ENCODE measurements at regions not wholly inside any gene's neighbourhood (a gene's known extent, or its start where the extent isn't known, plus 50 kb on each side); places are given as distances from the start of the nearest gene placed in this dataset.

- no peaks in the 10 kb centered on the region for H3K4me1 Mint-ChIP-seq
- DNase-seq = no peak
- no peaks in the 10 kb centered on the region for H3K36me3 Mint-ChIP-seq
- no peak overlapping the region for H3K27ac Mint-ChIP-seq
- H3K4me3 Mint-ChIP-seq = no peak overlapping the region
- H3K27me3 Mint-ChIP-seq (ENCODE audit: low read depth in 3 of 3) = peaks cover 0 to 4% (median 1%) of the 10 kb centered on the region in 3 donors
- H3K9me3 Mint-ChIP-seq = peaks cover 13 to 38% (median 16%) of the 10 kb centered on the region in 6 donors
Measured at GRCh38 chr4:179981161-179981560, 2262.0 kb upstream of the TENM3 start.

- no peaks in the 10 kb centered on the region for H3K36me3 Mint-ChIP-seq
- H3K9me3 Mint-ChIP-seq = peaks cover 9 to 43% (median 27%) of the 10 kb centered on the region in 6 donors
- no peaks in the 10 kb centered on the region for H3K27me3 Mint-ChIP-seq (ENCODE audit: low read depth in 3 of 3)
- no peak for DNase-seq
- H3K4me3 Mint-ChIP-seq = no peak overlapping the region
- H3K27ac Mint-ChIP-seq = no peak overlapping the region
- no peaks in the 10 kb centered on the region for H3K4me1 Mint-ChIP-seq
Measured at GRCh38 chr4:179989975-179990374, 2253.2 kb upstream of the TENM3 start.

GRCh38 chr4:180009316-180009715 lies 2233.9 kb upstream of the TENM3 start:
- Mint-ChIP-seq H3K9me3 (peaks cover 9 to 35% (median 15%) of the 10 kb centered on the region in 6 donors), H3K4me1 (no peaks in the 10 kb centered on the region), H3K4me3 (no peak overlapping the region), H3K27ac (no peak overlapping the region), H3K27me3 (ENCODE audit: low read depth in 3 of 3) (peaks cover 0 to 3% (median 0%) of the 10 kb centered on the region in 3 donors), H3K36me3 (no peaks in the 10 kb centered on the region)
- no peak for DNase-seq

- Mint-ChIP-seq H3K27me3 (ENCODE audit: low read depth in 3 of 3) (peaks cover 0 to 2% (median 0%) of the 10 kb centered on the region in 3 donors), H3K4me1 (no peaks in the 10 kb centered on the region), H3K36me3 (no peaks in the 10 kb centered on the region), H3K27ac (no peak overlapping the region), H3K4me3 (no peak overlapping the region), H3K9me3 (peaks cover 0 to 21% (median 4%) of the 10 kb centered on the region in 6 donors)
- DNase-seq = no peak
Measured at GRCh38 chr4:180028682-180029081, 2214.5 kb upstream of the TENM3 start.

GRCh38 chr4:180031330-180031729 lies 2211.9 kb upstream of the TENM3 start:
- no peak overlapping the region for H3K27ac Mint-ChIP-seq
- no peaks in the 10 kb centered on the region for H3K27me3 Mint-ChIP-seq (ENCODE audit: low read depth in 3 of 3)
- H3K4me3 Mint-ChIP-seq = no peak overlapping the region
- no peak for DNase-seq
- no peaks in the 10 kb centered on the region for H3K36me3 Mint-ChIP-seq
- no peaks in the 10 kb centered on the region for H3K4me1 Mint-ChIP-seq
- peaks cover 0 to 25% (median 9%) of the 10 kb centered on the region in 6 donors for H3K9me3 Mint-ChIP-seq

- Mint-ChIP-seq H3K36me3 (no peaks in the 10 kb centered on the region), H3K4me1 (no peaks in the 10 kb centered on the region), H3K27ac (no peak overlapping the region), H3K4me3 (no peak overlapping the region), H3K9me3 (peaks cover 0 to 36% (median 15%) of the 10 kb centered on the region in 6 donors), H3K27me3 (ENCODE audit: low read depth in 3 of 3) (no peaks in the 10 kb centered on the region)
- DNase-seq = no peak
Measured at GRCh38 chr4:180041576-180041975, 2201.6 kb upstream of the TENM3 start.

- H3K9me3 Mint-ChIP-seq = peaks cover 3 to 36% (median 13%) of the 10 kb centered on the region in 6 donors
- H3K27ac Mint-ChIP-seq = no peak overlapping the region
- no peak overlapping the region for H3K4me3 Mint-ChIP-seq
- no peak for DNase-seq
- H3K27me3 Mint-ChIP-seq (ENCODE audit: low read depth in 3 of 3) = peaks cover 2 to 7% (median 6%) of the 10 kb centered on the region in 3 donors
- H3K36me3 Mint-ChIP-seq = no peaks in the 10 kb centered on the region
- no peaks in the 10 kb centered on the region for H3K4me1 Mint-ChIP-seq
Measured at GRCh38 chr4:180052629-180053028, 2190.6 kb upstream of the TENM3 start.

GRCh38 chr4:180054291-180054690 lies 2188.9 kb upstream of the TENM3 start:
- no peaks in the 10 kb centered on the region for H3K36me3 Mint-ChIP-seq
- H3K4me1 Mint-ChIP-seq = peaks cover 0 to under 1% of the 10 kb centered on the region in 2 donors
- peaks cover 3 to 33% (median 14%) of the 10 kb centered on the region in 6 donors for H3K9me3 Mint-ChIP-seq
- H3K4me3 Mint-ChIP-seq = no peak overlapping the region
- DNase-seq = no peak
- no peak overlapping the region for H3K27ac Mint-ChIP-seq
- peaks cover 2 to 7% (median 6%) of the 10 kb centered on the region in 3 donors for H3K27me3 Mint-ChIP-seq (ENCODE audit: low read depth in 3 of 3)

GRCh38 chr4:180057299-180057721 lies 2185.9 kb upstream of the TENM3 start:
- Mint-ChIP-seq H3K9me3 (peaks cover 4 to 47% (median 17%) of the 10 kb centered on the region in 6 donors), H3K27me3 (ENCODE audit: low read depth in 3 of 3) (peaks cover 6 to 11% (median 8%) of the 10 kb centered on the region in 3 donors), H3K4me3 (peak overlapping the region in 3 of 5 donors; percentile 19 to 60 (median 37)), H3K36me3 (no peaks in the 10 kb centered on the region), H3K27ac (no peak overlapping the region), H3K4me1 (peaks cover 0 to 2% of the 10 kb centered on the region in 2 donors)
- no peak for DNase-seq

- no peak for DNase-seq
- H3K27ac Mint-ChIP-seq = no peak overlapping the region
- H3K27me3 Mint-ChIP-seq (ENCODE audit: low read depth in 3 of 3) = peaks cover 6 to 11% (median 7%) of the 10 kb centered on the region in 3 donors
- peaks cover 4 to 46% (median 16%) of the 10 kb centered on the region in 6 donors for H3K9me3 Mint-ChIP-seq
- H3K36me3 Mint-ChIP-seq = no peaks in the 10 kb centered on the region
- peaks cover 0 to 2% of the 10 kb centered on the region in 2 donors for H3K4me1 Mint-ChIP-seq
- peak overlapping the region in 2 of 5 donors; percentile 19 to 60 for H3K4me3 Mint-ChIP-seq
Measured at GRCh38 chr4:180057891-180058671, 2185.1 kb upstream of the TENM3 start.

- Mint-ChIP-seq H3K27me3 (ENCODE audit: low read depth in 3 of 3) (peaks cover 6 to 11% (median 7%) of the 10 kb centered on the region in 3 donors), H3K4me3 (peak overlapping the region in 1 of 5 donors; percentile 8)
- no peak for DNase-seq
Measured at GRCh38 chr4:180058691-180059215, 2184.4 kb upstream of the TENM3 start.

GRCh38 chr4:180059216-180059881 lies 2183.9 kb upstream of the TENM3 start:
- Mint-ChIP-seq H3K36me3 (no peaks in the 10 kb centered on the region), H3K4me1 (peaks cover 0 to 2% of the 10 kb centered on the region in 2 donors), H3K4me3 (peak overlapping the region; percentile 18 to 67 (median 33)), H3K27ac (peak overlapping the region in 1 of 6 donors; percentile 22), H3K9me3 (peaks cover 4 to 46% (median 14%) of the 10 kb centered on the region in 6 donors), H3K27me3 (ENCODE audit: low read depth in 3 of 3) (peaks cover 6 to 11% (median 7%) of the 10 kb centered on the region in 3 donors)
- DNase-seq = no peak

More at GRCh38 chr4:180058691-180059215, 2184.4 kb upstream of the TENM3 start:
- H3K27ac Mint-ChIP-seq = no peak overlapping the region
- peaks cover 0 to 2% of the 10 kb centered on the region in 2 donors for H3K4me1 Mint-ChIP-seq
- no peaks in the 10 kb centered on the region for H3K36me3 Mint-ChIP-seq
- H3K9me3 Mint-ChIP-seq = peaks cover 4 to 46% (median 17%) of the 10 kb centered on the region in 6 donors

- Mint-ChIP-seq H3K36me3 (no peaks in the 10 kb centered on the region), H3K27ac (no peak overlapping the region), H3K27me3 (ENCODE audit: low read depth in 3 of 3) (peaks cover 6 to 11% (median 6%) of the 10 kb centered on the region in 3 donors), H3K4me1 (peaks cover 0 to 2% of the 10 kb centered on the region in 2 donors), H3K9me3 (peaks cover 4 to 46% (median 14%) of the 10 kb centered on the region in 6 donors), H3K4me3 (peak overlapping the region in 1 of 5 donors; percentile 42)
- no peak for DNase-seq
Measured at GRCh38 chr4:180060159-180060889, 2182.9 kb upstream of the TENM3 start.

Data from immature natural killer cell (primary cell).